Liver (tissue), 8 donors: ENCODE measurements at regions not wholly inside any gene's neighbourhood (a gene's known extent, or its start where the extent isn't known, plus 50 kb on each side); places are given as distances from the start of the nearest gene placed in this dataset.

ENCODE experiments used
- DNase-seq: peaks from one replicate; pipeline ENCODE4 v3.0.0-alpha.2; 2017; ENCODE audit warnings: low spot score
- H3K27ac ChIP-seq, 2 donors: one replicate each; pipeline ENCODE4 v1.7.0; 2013; ENCODE audit warnings: inconsistent platforms in 2 of 2, low read length in 2 of 2, control low read depth in 1 of 2, low read depth in 1 of 2, mild to moderate bottlenecking in 1 of 2
- H3K27me3 ChIP-seq, 4 donors: one replicate each; pipeline versions ENCODE4 v1.6.1 to v1.7.0; 2013; ENCODE audit warnings: low read length in 3 of 4, inconsistent platforms in 1 of 4, mild to moderate bottlenecking in 1 of 4, moderate library complexity in 1 of 4; ENCODE audit not compliant: control insufficient read depth in 4 of 4, insufficient read depth in 4 of 4
- H3K36me3 ChIP-seq, 4 donors: one replicate each; pipeline versions ENCODE4 v1.6.1 to v1.7.0; 2013; ENCODE audit warnings: low read length in 3 of 4, mild to moderate bottlenecking in 3 of 4, low read depth in 1 of 4, moderate library complexity in 1 of 4; ENCODE audit not compliant: control insufficient read depth in 4 of 4, insufficient read depth in 3 of 4
- H3K4me1 ChIP-seq, 4 donors: one replicate each; pipeline versions ENCODE4 v1.6.1 to v1.7.0; 2013; ENCODE audit warnings: low read length in 3 of 4, mild to moderate bottlenecking in 3 of 4, moderate library complexity in 1 of 4; ENCODE audit not compliant: control insufficient read depth in 4 of 4, insufficient read depth in 4 of 4
- H3K4me3 ChIP-seq, 3 donors: one replicate each; pipeline versions ENCODE4 v1.6.1 to v1.7.0; 2013; ENCODE audit warnings: low read length in 3 of 3, control low read depth in 1 of 3, low read depth in 1 of 3, mild to moderate bottlenecking in 1 of 3
- H3K9ac ChIP-seq, 2 donors: one replicate each; pipeline ENCODE4 v1.7.0; 2013; ENCODE audit warnings: low read length in 2 of 2, mild to moderate bottlenecking in 2 of 2, moderate library complexity in 2 of 2, control low read depth in 1 of 2, low read depth in 1 of 2
- H3K9me3 ChIP-seq, 4 donors: one replicate each; pipeline versions ENCODE4 v1.6.1 to v1.7.0; 2013; ENCODE audit warnings: low read length in 3 of 4; ENCODE audit not compliant: control insufficient read depth in 4 of 4
- EGR1 ChIP-seq, 2 donors: IDR thresholded peaks; 2 replicates each; pipeline ENCODE4 v1.6.1; 2016 to 2018; ENCODE audit warnings: antibody characterized with exemption in 2 of 2, low read depth in 2 of 2
- FOXA1 ChIP-seq: IDR thresholded peaks from 2 replicates; pipeline ENCODE4 v1.6.1; 2016; ENCODE audit warnings: antibody characterized with exemption
- FOXA2 ChIP-seq: IDR thresholded peaks from 2 replicates; pipeline ENCODE4 v1.6.1; 2016; ENCODE audit warnings: antibody characterized with exemption
- GABPA ChIP-seq, 2 donors: IDR thresholded peaks in 1 of 2; conservative IDR thresholded peaks in 1 of 2; 2 replicates each; pipeline ENCODE4 v1.6.1; 2016; ENCODE audit warnings: antibody characterized with exemption in 2 of 2, mild to moderate bottlenecking in 1 of 2, moderate library complexity in 1 of 2
- HNF4A ChIP-seq, 2 donors: conservative IDR thresholded peaks; 2 replicates each; pipeline ENCODE4 v1.6.1; 2016; ENCODE audit warnings: antibody characterized with exemption in 2 of 2, mild to moderate bottlenecking in 2 of 2
- HNF4G ChIP-seq: IDR thresholded peaks from 2 replicates; pipeline ENCODE4 v1.6.1; 2016; ENCODE audit warnings: antibody characterized with exemption
- JUND ChIP-seq, 2 donors: IDR thresholded peaks; 2 replicates each; pipeline ENCODE4 v1.6.1; 2016; ENCODE audit warnings: antibody characterized with exemption in 2 of 2
- NR2F2 ChIP-seq: IDR thresholded peaks from 2 replicates; pipeline ENCODE4 v1.6.1; 2016; ENCODE audit warnings: antibody characterized with exemption
- RAD21 ChIP-seq, 2 donors: IDR thresholded peaks; 2 replicates each; pipeline ENCODE4 v1.6.1; 2016; ENCODE audit warnings: antibody characterized with exemption in 2 of 2, mild to moderate bottlenecking in 2 of 2
- REST ChIP-seq: IDR thresholded peaks from 2 replicates; pipeline ENCODE4 v1.6.1; 2016; ENCODE audit warnings: antibody characterized with exemption, mild to moderate bottlenecking
- RXRA ChIP-seq, 2 donors: IDR thresholded peaks; 2 replicates each; pipeline ENCODE4 v1.6.1; 2017 to 2018; ENCODE audit warnings: antibody characterized with exemption in 2 of 2, mild to moderate bottlenecking in 1 of 2
- SP1 ChIP-seq: IDR thresholded peaks from 2 replicates; pipeline ENCODE4 v1.6.1; 2018; ENCODE audit warnings: antibody characterized with exemption, mild to moderate bottlenecking
- TAF1 ChIP-seq: conservative IDR thresholded peaks from 2 replicates; pipeline ENCODE4 v1.6.1; 2016; ENCODE audit warnings: antibody characterized with exemption, mild to moderate bottlenecking
- YY1 ChIP-seq: IDR thresholded peaks from 2 replicates; pipeline ENCODE4 v1.6.1; 2016; ENCODE audit warnings: antibody characterized with exemption, mild to moderate bottlenecking
- WGBS: extraction: QIAGEN DNeasy Blood & Tissue Kit; methylation state at CpG from one replicate; pipeline ENCODE4 v1.1.7; 2013; 5-methylcytosine and 5-hydroxymethylcytosine counted together
- TF ChIP-seq, protein P1 (sequence below): IDR thresholded peaks from 2 replicates; pipeline ENCODE4 v1.6.1; 2016; ENCODE audit warnings: antibody characterized with exemption
- TF ChIP-seq, protein P2 (sequence below): fragments of 150-350 bp; IDR thresholded peaks from 2 replicates; pipeline ENCODE4 v1.5.1; 2017; ENCODE audit warnings: improper control_type of control experiment, low read depth, low read length; ENCODE audit not compliant: missing input control
- TF ChIP-seq, protein P3 (sequence below): IDR thresholded peaks from 2 replicates; pipeline ENCODE4 v1.6.1; 2016; ENCODE audit warnings: antibody characterized with exemption
- donor health status: healthy.
- donor health status: healthy.
- donor health status: healthy.
- donor health status: healthy.
- donor health status: healthy.

- TF ChIP-seq HNF4A (conservative IDR thresholded peaks at IDR 0.05) (no peak), TAF1 (no peak), HNF4G (no peak), RAD21 (IDR thresholded peaks at IDR 0.05) (no peak), EGR1 (IDR thresholded peaks at IDR 0.05; ENCODE audit: low read depth in 2 of 2) (no peak), FOXA2 (no peak), SP1 (no peak), REST (no peak), NR2F2 (no peak), FOXA1 (no peak), GABPA (IDR thresholded peaks at IDR 0.05 in 1 of 2, conservative IDR thresholded peaks at IDR 0.05 in 1 of 2) (no peak)
- TF ChIP-seq, protein P1, sequence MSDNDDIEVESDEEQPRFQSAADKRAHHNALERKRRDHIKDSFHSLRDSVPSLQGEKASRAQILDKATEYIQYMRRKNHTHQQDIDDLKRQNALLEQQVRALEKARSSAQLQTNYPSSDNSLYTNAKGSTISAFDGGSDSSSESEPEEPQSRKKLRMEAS = no peak
- TF ChIP-seq, protein P2, sequence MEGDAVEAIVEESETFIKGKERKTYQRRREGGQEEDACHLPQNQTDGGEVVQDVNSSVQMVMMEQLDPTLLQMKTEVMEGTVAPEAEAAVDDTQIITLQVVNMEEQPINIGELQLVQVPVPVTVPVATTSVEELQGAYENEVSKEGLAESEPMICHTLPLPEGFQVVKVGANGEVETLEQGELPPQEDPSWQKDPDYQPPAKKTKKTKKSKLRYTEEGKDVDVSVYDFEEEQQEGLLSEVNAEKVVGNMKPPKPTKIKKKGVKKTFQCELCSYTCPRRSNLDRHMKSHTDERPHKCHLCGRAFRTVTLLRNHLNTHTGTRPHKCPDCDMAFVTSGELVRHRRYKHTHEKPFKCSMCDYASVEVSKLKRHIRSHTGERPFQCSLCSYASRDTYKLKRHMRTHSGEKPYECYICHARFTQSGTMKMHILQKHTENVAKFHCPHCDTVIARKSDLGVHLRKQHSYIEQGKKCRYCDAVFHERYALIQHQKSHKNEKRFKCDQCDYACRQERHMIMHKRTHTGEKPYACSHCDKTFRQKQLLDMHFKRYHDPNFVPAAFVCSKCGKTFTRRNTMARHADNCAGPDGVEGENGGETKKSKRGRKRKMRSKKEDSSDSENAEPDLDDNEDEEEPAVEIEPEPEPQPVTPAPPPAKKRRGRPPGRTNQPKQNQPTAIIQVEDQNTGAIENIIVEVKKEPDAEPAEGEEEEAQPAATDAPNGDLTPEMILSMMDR = no peak
- TF ChIP-seq, protein P3, sequence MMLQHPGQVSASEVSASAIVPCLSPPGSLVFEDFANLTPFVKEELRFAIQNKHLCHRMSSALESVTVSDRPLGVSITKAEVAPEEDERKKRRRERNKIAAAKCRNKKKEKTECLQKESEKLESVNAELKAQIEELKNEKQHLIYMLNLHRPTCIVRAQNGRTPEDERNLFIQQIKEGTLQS = no peak
- Histone ChIP-seq H3K4me1 (no peaks in the 10 kb centered on the region), H3K9ac (no peak overlapping the region), H3K9me3 (peaks cover 0 to 3% (median under 1%) of the 10 kb centered on the region in 4 donors), H3K27me3 (peaks cover 0 to 6% (median 0%) of the 10 kb centered on the region in 4 donors), H3K4me3 (no peak overlapping the region), H3K27ac (no peak overlapping the region), H3K36me3 (no peaks in the 10 kb centered on the region)
- no peak for DNase-seq
Observed at GRCh38 chr15:87369269-87369668, 887.3 kb downstream of the NTRK3 start.

GRCh38 chr15:87368511-87368910, 888.0 kb downstream of the NTRK3 start:
- WGBS = 55% methylated on average over 2 of the region's 2 CpGs
- TF ChIP-seq YY1 (no peak), GABPA (IDR thresholded peaks at IDR 0.05 in 1 of 2, conservative IDR thresholded peaks at IDR 0.05 in 1 of 2) (no peak), REST (no peak), FOXA1 (no peak), TAF1 (no peak), HNF4A (conservative IDR thresholded peaks at IDR 0.05) (no peak), RXRA (IDR thresholded peaks at IDR 0.05) (no peak), JUND (IDR thresholded peaks at IDR 0.05) (no peak), FOXA2 (no peak), EGR1 (IDR thresholded peaks at IDR 0.05; ENCODE audit: low read depth in 2 of 2) (no peak), HNF4G (no peak)
- TF ChIP-seq, protein P3 = no peak
- H3K4me3 ChIP-seq = no peak overlapping the region
- no peaks in the 10 kb centered on the region for H3K36me3 ChIP-seq
- no peak overlapping the region for H3K27ac ChIP-seq
- H3K9me3 ChIP-seq = peaks cover 0 to 3% (median under 1%) of the 10 kb centered on the region in 4 donors
- peaks cover 0 to 6% (median 0%) of the 10 kb centered on the region in 4 donors for H3K27me3 ChIP-seq
- no peak overlapping the region for H3K9ac ChIP-seq
- no peaks in the 10 kb centered on the region for H3K4me1 ChIP-seq
- DNase-seq = no peak
